Subcutaneous abdominal adipose tissue (tissue), 5 donors: ENCODE measurements at regions not wholly inside any gene's neighbourhood (a gene's known extent, or its start where the extent isn't known, plus 50 kb on each side); places are given as distances from the start of the nearest gene placed in this dataset.

ENCODE experiments used
- H3K27ac ChIP-seq: one replicate; pipeline ENCODE4 v1.7.0; 2013; ENCODE audit warnings: low read depth, mild to moderate bottlenecking, inconsistent platforms, low read length, moderate library complexity
- H3K27me3 ChIP-seq, 5 donors: one replicate each; pipeline ENCODE4 v1.7.0; 2013; ENCODE audit warnings: low read length in 5 of 5, inconsistent platforms in 1 of 5; ENCODE audit not compliant: control insufficient read depth in 5 of 5, insufficient read depth in 4 of 5
- H3K36me3 ChIP-seq, 5 donors: one replicate each; pipeline ENCODE4 v1.7.0; 2013; ENCODE audit warnings: low read length in 5 of 5; ENCODE audit not compliant: control insufficient read depth in 5 of 5, insufficient read depth in 5 of 5
- H3K4me1 ChIP-seq, 5 donors: one replicate each; pipeline ENCODE4 v1.7.0; 2013; ENCODE audit warnings: low read length in 5 of 5, mild to moderate bottlenecking in 3 of 5, moderate library complexity in 1 of 5; ENCODE audit not compliant: control insufficient read depth in 5 of 5, insufficient read depth in 5 of 5
- H3K4me3 ChIP-seq, 5 donors: one replicate each; pipeline ENCODE4 v1.7.0; 2013; ENCODE audit warnings: low read length in 5 of 5, low read depth in 1 of 5
- H3K9ac ChIP-seq, 5 donors: one replicate each; pipeline ENCODE4 v1.7.0; 2013; ENCODE audit warnings: low read length in 5 of 5, mild to moderate bottlenecking in 4 of 5, moderate library complexity in 3 of 5
- H3K9me3 ChIP-seq, 5 donors: one replicate each; pipeline ENCODE4 v1.7.0; 2013; ENCODE audit warnings: low read length in 5 of 5; ENCODE audit not compliant: control insufficient read depth in 5 of 5
- donor health status: healthy.
- donor health status: healthy.
- donor health status: healthy.
- donor health status: healthy.
- donor health status: healthy.

- Histone ChIP-seq H3K9ac (no peak overlapping the region), H3K4me3 (no peak overlapping the region), H3K4me1 (peaks cover 7 to 60% (median 52%) of the 10 kb centered on the region in 5 donors), H3K9me3 (no peaks in the 10 kb centered on the region), H3K36me3 (no peaks in the 10 kb centered on the region), H3K27ac (peak overlapping the region; percentile 69), H3K27me3 (no peaks in the 10 kb centered on the region)
Measured at GRCh38 chr11:10386361-10386760, 68.7 kb upstream of the AMPD3 start.

DNA sequence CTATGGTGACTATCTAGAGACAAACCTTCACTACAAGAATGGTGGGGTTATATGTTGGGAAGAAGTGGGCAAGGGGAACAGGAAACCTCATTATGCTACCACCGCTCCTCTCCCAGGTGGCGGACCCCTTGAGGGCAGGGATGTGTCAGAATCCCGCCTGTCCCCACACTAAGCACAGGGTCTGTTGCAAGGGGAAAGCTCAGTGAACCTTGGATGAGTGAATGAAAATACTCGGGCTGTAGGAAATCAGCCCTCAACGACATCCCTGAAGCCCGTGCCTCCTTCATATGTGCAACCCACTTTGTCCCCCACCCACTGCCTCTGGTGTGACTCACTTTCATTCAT, 68.2 kb upstream of the AMPD3 start:
- Histone ChIP-seq H3K36me3 (no peaks in the 10 kb centered on the region), H3K9me3 (no peaks in the 10 kb centered on the region), H3K4me1 (peaks cover 7 to 58% (median 47%) of the 10 kb centered on the region in 5 donors), H3K9ac (no peak overlapping the region), H3K27me3 (no peaks in the 10 kb centered on the region), H3K27ac (peak overlapping the region; percentile 69), H3K4me3 (no peak overlapping the region)

GRCh38 chr11:10387206-10388083, 67.6 kb upstream of the AMPD3 start:
- Histone ChIP-seq H3K9me3 (no peaks in the 10 kb centered on the region), H3K27ac (peak overlapping the region; percentile 69), H3K9ac (no peak overlapping the region), H3K4me3 (no peak overlapping the region), H3K36me3 (no peaks in the 10 kb centered on the region), H3K27me3 (no peaks in the 10 kb centered on the region), H3K4me1 (peaks cover 7 to 55% (median 44%) of the 10 kb centered on the region in 5 donors)

DNA sequence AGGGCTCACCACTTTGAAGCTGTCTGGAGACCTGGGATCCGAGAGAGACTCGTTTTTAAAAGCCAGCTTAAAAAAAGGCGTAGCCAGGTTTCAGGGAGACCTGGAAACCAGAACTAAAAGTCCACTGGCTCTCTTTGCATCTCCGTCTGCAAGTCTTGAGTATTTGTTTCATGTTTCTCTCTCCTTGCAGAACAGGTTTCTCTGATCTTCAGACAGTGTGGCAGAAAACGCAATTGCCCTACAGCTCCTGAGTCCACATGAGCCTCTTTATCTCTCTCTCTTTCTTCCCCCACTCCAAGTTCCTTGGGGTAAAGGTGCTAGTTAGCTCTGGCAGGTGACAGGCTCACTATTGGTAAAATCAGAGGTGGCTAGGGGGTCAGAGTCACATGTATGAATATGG, 67.0 kb upstream of the AMPD3 start:
- H3K27me3 ChIP-seq = no peaks in the 10 kb centered on the region
- H3K36me3 ChIP-seq = no peaks in the 10 kb centered on the region
- H3K27ac ChIP-seq = peak overlapping the region; percentile 69
- H3K9ac ChIP-seq = no peak overlapping the region
- peaks cover 7 to 55% (median 44%) of the 10 kb centered on the region in 5 donors for H3K4me1 ChIP-seq
- H3K9me3 ChIP-seq = no peaks in the 10 kb centered on the region
- no peak overlapping the region for H3K4me3 ChIP-seq

DNA sequence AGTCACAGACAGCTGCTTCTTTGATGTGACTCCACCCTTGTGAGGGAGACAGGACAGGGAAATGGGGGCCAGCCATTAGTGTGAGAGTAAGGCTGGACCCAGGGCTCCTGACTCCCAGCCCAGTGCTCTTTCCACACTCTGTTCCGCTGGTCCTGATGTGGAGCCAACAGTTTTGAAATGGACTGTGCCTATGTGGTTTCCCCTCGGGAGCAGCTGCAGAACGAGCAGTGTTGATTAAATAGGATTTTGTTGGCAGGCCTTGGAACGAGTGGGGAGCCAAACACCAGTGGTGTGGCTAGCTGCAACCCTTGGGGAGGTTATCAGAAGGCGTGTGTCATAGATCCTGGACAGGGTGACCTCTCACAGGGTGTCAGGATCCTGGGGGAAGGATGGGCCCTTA, 66.5 kb upstream of the AMPD3 start:
- Histone ChIP-seq H3K9ac (no peak overlapping the region), H3K27me3 (no peaks in the 10 kb centered on the region), H3K36me3 (no peaks in the 10 kb centered on the region), H3K27ac (no peak overlapping the region), H3K9me3 (no peaks in the 10 kb centered on the region), H3K4me1 (peaks cover 7 to 55% (median 44%) of the 10 kb centered on the region in 5 donors), H3K4me3 (no peak overlapping the region)

GRCh38 chr11:10390375-10390774, 64.7 kb upstream of the AMPD3 start:
- Histone ChIP-seq H3K4me3 (no peak overlapping the region), H3K9ac (no peak overlapping the region), H3K9me3 (no peaks in the 10 kb centered on the region), H3K27ac (no peak overlapping the region), H3K36me3 (no peaks in the 10 kb centered on the region), H3K27me3 (no peaks in the 10 kb centered on the region), H3K4me1 (peaks cover 7 to 67% (median 44%) of the 10 kb centered on the region in 5 donors)

- H3K9ac ChIP-seq = no peak overlapping the region
- no peaks in the 10 kb centered on the region for H3K36me3 ChIP-seq
- no peaks in the 10 kb centered on the region for H3K27me3 ChIP-seq
- H3K4me3 ChIP-seq = no peak overlapping the region
- H3K27ac ChIP-seq = no peak overlapping the region
- H3K9me3 ChIP-seq = no peaks in the 10 kb centered on the region
- peaks cover 0 to 65% (median 40%) of the 10 kb centered on the region in 5 donors for H3K4me1 ChIP-seq
Measured at GRCh38 chr11:10392095-10393079, 62.7 kb upstream of the AMPD3 start.

- H3K9ac ChIP-seq = no peak overlapping the region
- no peaks in the 10 kb centered on the region for H3K36me3 ChIP-seq
- H3K4me1 ChIP-seq = peaks cover 4 to 66% (median 27%) of the 10 kb centered on the region in 5 donors
- H3K27me3 ChIP-seq = no peaks in the 10 kb centered on the region
- no peaks in the 10 kb centered on the region for H3K9me3 ChIP-seq
- H3K27ac ChIP-seq = no peak overlapping the region
- no peak overlapping the region for H3K4me3 ChIP-seq
Measured at GRCh38 chr11:10394229-10395101, 60.6 kb upstream of the AMPD3 start.

- Histone ChIP-seq H3K27ac (peak overlapping the region; percentile 17), H3K9me3 (no peaks in the 10 kb centered on the region), H3K27me3 (no peaks in the 10 kb centered on the region), H3K4me3 (no peak overlapping the region), H3K9ac (no peak overlapping the region), H3K36me3 (no peaks in the 10 kb centered on the region), H3K4me1 (peaks cover 4 to 64% (median 24%) of the 10 kb centered on the region in 5 donors)
Measured at GRCh38 chr11:10395166-10395897, 59.7 kb upstream of the AMPD3 start.
